HepG2 (cell line): ENCODE measurements at regions not wholly inside any gene's neighbourhood (a gene's known extent, or its start where the extent isn't known, plus 50 kb on each side); places are given as distances from the start of the nearest gene placed in this dataset.
A peak's percentile ranks its signal among the peaks of the same experiment; 100 is the strongest.

Source experiments
- EZH2 ChIP-seq: conservative IDR thresholded peaks from 2 replicates; pipeline ENCODE4 v1.6.1; 2012; ENCODE audit warnings: mild to moderate bottlenecking, low read depth, low read length, moderate library complexity
- FOSL2 ChIP-seq: sonication (generic); formaldehyde crosslinking; IDR thresholded peaks from 2 replicates; pipeline ENCODE4 v1.4.0; 2020; ENCODE audit warnings: missing genetic modification reagents
- NR1H2 ChIP-seq: sonication (generic); formaldehyde crosslinking; IDR thresholded peaks from 2 replicates; pipeline ENCODE4 v1.8.1; 2022; ENCODE audit warnings: low read depth, missing genetic modification reagents, borderline replicate concordance
- POLR2AphosphoS5 ChIP-seq: IDR thresholded peaks from 2 replicates; pipeline ENCODE4 v1.6.1; 2012; ENCODE audit warnings: low read depth, low read length
- POLR2G ChIP-seq: fragments of 200-400 bp; formaldehyde crosslinking; IDR thresholded peaks from 2 replicates; pipeline ENCODE4 v1.6.1; 2018; ENCODE audit warnings: mild to moderate bottlenecking, low read depth, low read length, moderate library complexity
- TBP ChIP-seq: sonication (generic); formaldehyde crosslinking; IDR thresholded peaks from 2 replicates; pipeline ENCODE4 v1.5.0; 2020; ENCODE audit warnings: missing genetic modification reagents
- YY1 ChIP-seq: IDR thresholded peaks from 2 replicates; pipeline ENCODE4 v1.6.1; 2011; ENCODE audit warnings: low read length, low read depth, moderate library complexity, mild to moderate bottlenecking; ENCODE audit not compliant: insufficient read depth, insufficient replicate concordance
- ZKSCAN5 ChIP-seq: sonication (generic); formaldehyde crosslinking; IDR thresholded peaks from 2 replicates; pipeline ENCODE4 v1.5.1; 2020; ENCODE audit warnings: mild to moderate bottlenecking, missing genetic modification reagents
- ZNF260 ChIP-seq: sonication (generic); formaldehyde crosslinking; IDR thresholded peaks from 2 replicates; pipeline ENCODE4 v1.4.0; 2020; ENCODE audit warnings: missing genetic modification reagents, low read depth, mild to moderate bottlenecking, borderline replicate concordance
- TF ChIP-seq, protein P1 (sequence below), 2 experiments: IDR thresholded peaks; 2 replicates each; pipeline ENCODE4 v1.6.1; 2011 to 2012; ENCODE audit warnings: low read length in 2 of 2, borderline replicate concordance in 1 of 2, low read depth in 1 of 2, mild to moderate bottlenecking in 1 of 2, moderate library complexity in 1 of 2
- TF ChIP-seq, protein P2 (sequence below): sonication (generic); formaldehyde crosslinking; IDR thresholded peaks from 2 replicates; pipeline ENCODE4 v1.5.0; 2020; ENCODE audit warnings: mild to moderate bottlenecking, missing genetic modification reagents, moderate library complexity
- TF ChIP-seq, protein P3 (sequence below): sonication (generic); formaldehyde crosslinking; IDR thresholded peaks from 2 replicates; pipeline ENCODE4 v1.4.0; 2020; ENCODE audit warnings: missing genetic modification reagents
- TF ChIP-seq, protein P4 (sequence below): sonication (generic); formaldehyde crosslinking; IDR thresholded peaks from 2 replicates; pipeline ENCODE4 v1.4.0; 2020; ENCODE audit warnings: missing genetic modification reagents

DNA sequence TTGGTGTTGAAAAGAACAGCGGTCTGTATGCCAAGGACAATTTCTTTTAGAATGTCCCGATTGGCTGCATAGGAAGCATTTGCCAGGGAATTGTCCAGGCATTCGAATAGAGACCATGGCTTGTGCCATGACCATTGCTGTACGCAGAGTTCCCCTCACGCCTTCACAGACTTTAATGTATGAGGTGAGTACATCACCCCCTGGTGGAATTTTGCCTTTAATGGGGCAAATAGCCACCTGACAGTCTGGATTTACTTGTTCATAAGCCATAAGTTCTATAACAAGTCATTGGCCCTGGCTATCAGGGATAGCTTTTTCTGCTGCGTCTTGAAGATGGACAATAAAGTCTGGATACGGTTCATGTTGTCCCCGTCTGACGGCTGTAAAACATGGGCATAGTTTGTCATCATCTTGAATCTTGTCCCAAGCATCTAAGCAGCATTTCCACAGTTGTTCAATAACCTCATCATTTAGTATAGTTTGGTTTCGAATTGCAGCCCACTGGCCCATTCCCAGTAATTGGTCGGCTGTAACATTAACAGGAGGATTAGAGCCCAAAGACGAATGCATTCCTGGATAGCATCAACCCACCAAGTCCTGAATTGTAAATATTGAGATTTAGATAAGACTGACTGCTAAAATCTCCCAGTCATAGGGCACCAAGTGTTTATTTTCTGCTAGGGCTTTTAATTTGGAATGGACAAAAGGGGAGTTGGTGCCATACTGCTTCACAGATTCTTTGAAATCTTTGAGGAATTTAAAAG is 67.7 kb upstream of the ARL4D start:
- TF ChIP-seq ZKSCAN5 (CRISPR knock-in tag) (no peak), NR1H2 (CRISPR knock-in tag) (no peak), EZH2 (no peak), POLR2AphosphoS5 (no peak), FOSL2 (CRISPR knock-in tag) (no peak), ZNF260 (CRISPR knock-in tag) (no peak), POLR2G (no peak), TBP (CRISPR knock-in tag) (no peak), YY1 (no peak)
- TF ChIP-seq, protein P1, sequence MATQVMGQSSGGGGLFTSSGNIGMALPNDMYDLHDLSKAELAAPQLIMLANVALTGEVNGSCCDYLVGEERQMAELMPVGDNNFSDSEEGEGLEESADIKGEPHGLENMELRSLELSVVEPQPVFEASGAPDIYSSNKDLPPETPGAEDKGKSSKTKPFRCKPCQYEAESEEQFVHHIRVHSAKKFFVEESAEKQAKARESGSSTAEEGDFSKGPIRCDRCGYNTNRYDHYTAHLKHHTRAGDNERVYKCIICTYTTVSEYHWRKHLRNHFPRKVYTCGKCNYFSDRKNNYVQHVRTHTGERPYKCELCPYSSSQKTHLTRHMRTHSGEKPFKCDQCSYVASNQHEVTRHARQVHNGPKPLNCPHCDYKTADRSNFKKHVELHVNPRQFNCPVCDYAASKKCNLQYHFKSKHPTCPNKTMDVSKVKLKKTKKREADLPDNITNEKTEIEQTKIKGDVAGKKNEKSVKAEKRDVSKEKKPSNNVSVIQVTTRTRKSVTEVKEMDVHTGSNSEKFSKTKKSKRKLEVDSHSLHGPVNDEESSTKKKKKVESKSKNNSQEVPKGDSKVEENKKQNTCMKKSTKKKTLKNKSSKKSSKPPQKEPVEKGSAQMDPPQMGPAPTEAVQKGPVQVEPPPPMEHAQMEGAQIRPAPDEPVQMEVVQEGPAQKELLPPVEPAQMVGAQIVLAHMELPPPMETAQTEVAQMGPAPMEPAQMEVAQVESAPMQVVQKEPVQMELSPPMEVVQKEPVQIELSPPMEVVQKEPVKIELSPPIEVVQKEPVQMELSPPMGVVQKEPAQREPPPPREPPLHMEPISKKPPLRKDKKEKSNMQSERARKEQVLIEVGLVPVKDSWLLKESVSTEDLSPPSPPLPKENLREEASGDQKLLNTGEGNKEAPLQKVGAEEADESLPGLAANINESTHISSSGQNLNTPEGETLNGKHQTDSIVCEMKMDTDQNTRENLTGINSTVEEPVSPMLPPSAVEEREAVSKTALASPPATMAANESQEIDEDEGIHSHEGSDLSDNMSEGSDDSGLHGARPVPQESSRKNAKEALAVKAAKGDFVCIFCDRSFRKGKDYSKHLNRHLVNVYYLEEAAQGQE (IDR thresholded peaks at IDR 0.05; ENCODE audit: borderline replicate concordance in 1 of 2, low read depth in 1 of 2, low read length in 2 of 2): no peak
- TF ChIP-seq, protein P2, sequence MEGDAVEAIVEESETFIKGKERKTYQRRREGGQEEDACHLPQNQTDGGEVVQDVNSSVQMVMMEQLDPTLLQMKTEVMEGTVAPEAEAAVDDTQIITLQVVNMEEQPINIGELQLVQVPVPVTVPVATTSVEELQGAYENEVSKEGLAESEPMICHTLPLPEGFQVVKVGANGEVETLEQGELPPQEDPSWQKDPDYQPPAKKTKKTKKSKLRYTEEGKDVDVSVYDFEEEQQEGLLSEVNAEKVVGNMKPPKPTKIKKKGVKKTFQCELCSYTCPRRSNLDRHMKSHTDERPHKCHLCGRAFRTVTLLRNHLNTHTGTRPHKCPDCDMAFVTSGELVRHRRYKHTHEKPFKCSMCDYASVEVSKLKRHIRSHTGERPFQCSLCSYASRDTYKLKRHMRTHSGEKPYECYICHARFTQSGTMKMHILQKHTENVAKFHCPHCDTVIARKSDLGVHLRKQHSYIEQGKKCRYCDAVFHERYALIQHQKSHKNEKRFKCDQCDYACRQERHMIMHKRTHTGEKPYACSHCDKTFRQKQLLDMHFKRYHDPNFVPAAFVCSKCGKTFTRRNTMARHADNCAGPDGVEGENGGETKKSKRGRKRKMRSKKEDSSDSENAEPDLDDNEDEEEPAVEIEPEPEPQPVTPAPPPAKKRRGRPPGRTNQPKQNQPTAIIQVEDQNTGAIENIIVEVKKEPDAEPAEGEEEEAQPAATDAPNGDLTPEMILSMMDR (CRISPR knock-in tag): peak; percentile 39
- TF ChIP-seq, protein P3, sequence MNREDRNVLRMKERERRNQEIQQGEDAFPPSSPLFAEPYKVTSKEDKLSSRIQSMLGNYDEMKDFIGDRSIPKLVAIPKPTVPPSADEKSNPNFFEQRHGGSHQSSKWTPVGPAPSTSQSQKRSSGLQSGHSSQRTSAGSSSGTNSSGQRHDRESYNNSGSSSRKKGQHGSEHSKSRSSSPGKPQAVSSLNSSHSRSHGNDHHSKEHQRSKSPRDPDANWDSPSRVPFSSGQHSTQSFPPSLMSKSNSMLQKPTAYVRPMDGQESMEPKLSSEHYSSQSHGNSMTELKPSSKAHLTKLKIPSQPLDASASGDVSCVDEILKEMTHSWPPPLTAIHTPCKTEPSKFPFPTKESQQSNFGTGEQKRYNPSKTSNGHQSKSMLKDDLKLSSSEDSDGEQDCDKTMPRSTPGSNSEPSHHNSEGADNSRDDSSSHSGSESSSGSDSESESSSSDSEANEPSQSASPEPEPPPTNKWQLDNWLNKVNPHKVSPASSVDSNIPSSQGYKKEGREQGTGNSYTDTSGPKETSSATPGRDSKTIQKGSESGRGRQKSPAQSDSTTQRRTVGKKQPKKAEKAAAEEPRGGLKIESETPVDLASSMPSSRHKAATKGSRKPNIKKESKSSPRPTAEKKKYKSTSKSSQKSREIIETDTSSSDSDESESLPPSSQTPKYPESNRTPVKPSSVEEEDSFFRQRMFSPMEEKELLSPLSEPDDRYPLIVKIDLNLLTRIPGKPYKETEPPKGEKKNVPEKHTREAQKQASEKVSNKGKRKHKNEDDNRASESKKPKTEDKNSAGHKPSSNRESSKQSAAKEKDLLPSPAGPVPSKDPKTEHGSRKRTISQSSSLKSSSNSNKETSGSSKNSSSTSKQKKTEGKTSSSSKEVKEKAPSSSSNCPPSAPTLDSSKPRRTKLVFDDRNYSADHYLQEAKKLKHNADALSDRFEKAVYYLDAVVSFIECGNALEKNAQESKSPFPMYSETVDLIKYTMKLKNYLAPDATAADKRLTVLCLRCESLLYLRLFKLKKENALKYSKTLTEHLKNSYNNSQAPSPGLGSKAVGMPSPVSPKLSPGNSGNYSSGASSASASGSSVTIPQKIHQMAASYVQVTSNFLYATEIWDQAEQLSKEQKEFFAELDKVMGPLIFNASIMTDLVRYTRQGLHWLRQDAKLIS: no peak
- TF ChIP-seq, protein P4, sequence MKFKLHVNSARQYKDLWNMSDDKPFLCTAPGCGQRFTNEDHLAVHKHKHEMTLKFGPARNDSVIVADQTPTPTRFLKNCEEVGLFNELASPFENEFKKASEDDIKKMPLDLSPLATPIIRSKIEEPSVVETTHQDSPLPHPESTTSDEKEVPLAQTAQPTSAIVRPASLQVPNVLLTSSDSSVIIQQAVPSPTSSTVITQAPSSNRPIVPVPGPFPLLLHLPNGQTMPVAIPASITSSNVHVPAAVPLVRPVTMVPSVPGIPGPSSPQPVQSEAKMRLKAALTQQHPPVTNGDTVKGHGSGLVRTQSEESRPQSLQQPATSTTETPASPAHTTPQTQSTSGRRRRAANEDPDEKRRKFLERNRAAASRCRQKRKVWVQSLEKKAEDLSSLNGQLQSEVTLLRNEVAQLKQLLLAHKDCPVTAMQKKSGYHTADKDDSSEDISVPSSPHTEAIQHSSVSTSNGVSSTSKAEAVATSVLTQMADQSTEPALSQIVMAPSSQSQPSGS (CRISPR knock-in tag): no peak
